H9 (cell line): ENCODE measurements at regions not wholly inside any gene's neighbourhood (a gene's known extent, or its start where the extent isn't known, plus 50 kb on each side); places are given as distances from the start of the nearest gene placed in this dataset.

Source experiments
- DNase-seq: peaks from one replicate; pipeline ENCODE4 v3.0.0-alpha.2; 2017
- H2AFZ ChIP-seq: one replicate; pipeline ENCODE4 v1.6.1; 2013; ENCODE audit warnings: mild to moderate bottlenecking, low read length, control low read depth, moderate library complexity
- H2AK5ac ChIP-seq: 2 replicates; pipeline ENCODE4 v1.6.1; 2013; ENCODE audit warnings: low read length, control low read depth, mixed read lengths; ENCODE audit not compliant: insufficient read length
- H2BK120ac ChIP-seq: one replicate; pipeline ENCODE4 v1.6.1; 2013; ENCODE audit warnings: low read depth, mild to moderate bottlenecking, low read length, control low read depth, inconsistent platforms; ENCODE audit not compliant: poor library complexity, severe bottlenecking
- H2BK12ac ChIP-seq: 2 replicates; pipeline ENCODE4 v1.6.1; 2013; ENCODE audit warnings: low read length, control low read depth, mixed read lengths, low read depth; ENCODE audit not compliant: insufficient read length
- H2BK15ac ChIP-seq: 2 replicates; pipeline ENCODE4 v1.6.1; 2013; ENCODE audit warnings: low read depth, low read length, control low read depth
- H2BK20ac ChIP-seq: one replicate; pipeline ENCODE4 v1.6.1; 2013; ENCODE audit warnings: low read depth, mild to moderate bottlenecking, low read length, control low read depth, inconsistent platforms; ENCODE audit not compliant: poor library complexity, severe bottlenecking
- H2BK5ac ChIP-seq: 2 replicates; pipeline ENCODE4 v1.6.1; 2013; ENCODE audit warnings: low read length, control low read depth, mixed read lengths; ENCODE audit not compliant: insufficient read length
- H3K14ac ChIP-seq: 2 replicates; pipeline ENCODE4 v1.6.1; 2013; ENCODE audit warnings: low read length, control low read depth; ENCODE audit not compliant: insufficient read depth
- H3K18ac ChIP-seq: 2 replicates; pipeline ENCODE4 v1.6.1; 2013; ENCODE audit warnings: low read depth, mild to moderate bottlenecking, mixed read lengths, low read length, control low read depth; ENCODE audit not compliant: insufficient read length
- H3K23ac ChIP-seq: 2 replicates; pipeline ENCODE4 v1.6.1; 2013; ENCODE audit warnings: low read length, control low read depth, mixed read lengths, low read depth; ENCODE audit not compliant: insufficient read length
- H3K23me2 ChIP-seq: 2 replicates; pipeline ENCODE4 v1.6.1; 2013; ENCODE audit warnings: low read depth, mild to moderate bottlenecking, mixed read lengths, low read length, control low read depth; ENCODE audit not compliant: insufficient read length, poor library complexity, severe bottlenecking
- H3K27ac ChIP-seq: 2 replicates; pipeline ENCODE4 v1.5.1; 2013; ENCODE audit warnings: low read length, control low read depth, mixed read lengths, low read depth; ENCODE audit not compliant: insufficient read length
- H3K27me3 ChIP-seq: 2 replicates; pipeline ENCODE4 v1.6.1; 2013; ENCODE audit warnings: low read length, control low read depth, inconsistent platforms; ENCODE audit not compliant: insufficient read depth
- H3K4ac ChIP-seq: 2 replicates; pipeline ENCODE4 v1.6.1; 2013; ENCODE audit warnings: low read depth, mild to moderate bottlenecking, control low read depth, inconsistent platforms, low read length, moderate library complexity
- H3K4me1 ChIP-seq: 2 replicates; pipeline ENCODE4 v1.6.1; 2013; ENCODE audit warnings: low read length, control low read depth, inconsistent platforms; ENCODE audit not compliant: insufficient read depth
- H3K4me2 ChIP-seq: 2 replicates; pipeline ENCODE4 v1.6.1; 2013; ENCODE audit warnings: low read length, control low read depth, mixed read lengths; ENCODE audit not compliant: insufficient read length, insufficient read depth
- H3K56ac ChIP-seq: 2 replicates; pipeline ENCODE4 v1.6.1; 2013; ENCODE audit warnings: low read depth, mild to moderate bottlenecking, mixed read lengths, low read length, control low read depth; ENCODE audit not compliant: insufficient read length
- H3K79me1 ChIP-seq: 2 replicates; pipeline ENCODE4 v1.6.1; 2013; ENCODE audit warnings: low read depth, mild to moderate bottlenecking, moderate library complexity, low read length, control low read depth, inconsistent platforms; ENCODE audit not compliant: insufficient read depth, poor library complexity, severe bottlenecking
- H3K79me2 ChIP-seq: 2 replicates; pipeline ENCODE4 v1.6.1; 2013; ENCODE audit warnings: low read length, control low read depth, inconsistent platforms; ENCODE audit not compliant: insufficient read depth
- H3K9ac ChIP-seq: 2 replicates; pipeline ENCODE4 v1.6.1; 2013; ENCODE audit warnings: low read length, control low read depth, mixed read lengths; ENCODE audit not compliant: insufficient read length; ENCODE audit errors: extremely low read depth
- H3K9me3 ChIP-seq: one replicate; pipeline ENCODE4 v1.6.1; 2013; ENCODE audit warnings: low read depth, low read length, inconsistent platforms; ENCODE audit not compliant: control insufficient read depth
- H3T11ph ChIP-seq: one replicate; pipeline ENCODE4 v1.6.1; 2013; ENCODE audit warnings: mild to moderate bottlenecking, low read length, control low read depth, inconsistent platforms
- H4K20me1 ChIP-seq: one replicate; pipeline ENCODE4 v1.6.1; 2013; ENCODE audit not compliant: control insufficient read depth, insufficient read length, insufficient read depth
- H4K5ac ChIP-seq: 2 replicates; pipeline ENCODE4 v1.6.1; 2013; ENCODE audit warnings: low read depth, mild to moderate bottlenecking, mixed read lengths, low read length, control low read depth; ENCODE audit not compliant: insufficient read length
- H4K8ac ChIP-seq: replicated peaks from 2 replicates; pipeline ENCODE4 v1.6.1; 2013; ENCODE audit warnings: low read length, control low read depth, mixed read lengths, low read depth; ENCODE audit not compliant: insufficient read length
- H4K91ac ChIP-seq: 2 replicates; pipeline ENCODE4 v1.6.1; 2013; ENCODE audit warnings: low read depth, mild to moderate bottlenecking, moderate library complexity, mixed read lengths, low read length, control low read depth; ENCODE audit not compliant: insufficient read length
- H3K27ac Mint-ChIP-seq, 3 experiments: 2 replicates in 2 of 3; 3 replicates in 1 of 3; pipeline ENCODE4 v1.8.0; 2020 to 2021; ENCODE audit warnings: mixed read lengths in 3 of 3, mild to moderate bottlenecking in 1 of 3, moderate library complexity in 1 of 3
- H3K27me3 Mint-ChIP-seq: 2 replicates; pipeline ENCODE4 v1.8.0; 2021; ENCODE audit warnings: low read depth, mild to moderate bottlenecking, moderate library complexity, mixed read lengths
- H3K36me3 Mint-ChIP-seq, 3 experiments: 2 replicates in 2 of 3; 3 replicates in 1 of 3; pipeline ENCODE4 v1.8.0; 2020 to 2021; ENCODE audit warnings: low read depth in 3 of 3, mixed read lengths in 3 of 3; ENCODE audit not compliant: insufficient read depth in 1 of 3
- H3K4me1 Mint-ChIP-seq, 2 experiments: 2 replicates each; pipeline ENCODE4 v1.8.0; 2020; ENCODE audit warnings: mixed read lengths in 2 of 2
- H3K4me3 Mint-ChIP-seq, 2 experiments: 2 replicates in 1 of 2; 3 replicates in 1 of 2; pipeline ENCODE4 v1.8.0; 2020 to 2021; ENCODE audit warnings: mild to moderate bottlenecking in 2 of 2, mixed read lengths in 2 of 2, moderate library complexity in 1 of 2
- H3K9me3 Mint-ChIP-seq, 2 experiments: 2 replicates in 1 of 2; 3 replicates in 1 of 2; pipeline ENCODE4 v1.8.0; 2020; ENCODE audit warnings: mild to moderate bottlenecking in 2 of 2, mixed read lengths in 2 of 2, moderate library complexity in 1 of 2
- WGBS: extraction: QIAGEN DNeasy Blood & Tissue Kit; methylation state at CpG from one replicate; pipeline ENCODE4 v1.1.7; 2013; ENCODE audit warnings: missing lambda C conversion rate, low lambda C conversion rate, mixed read lengths; ENCODE audit not compliant: insufficient read length; ENCODE audit errors: extremely low coverage; 5-methylcytosine and 5-hydroxymethylcytosine counted together
- TF ChIP-seq, protein P1 (sequence below): fragments of 200-600 bp; sonication (generic); conservative IDR thresholded peaks from 3 replicates; pipeline ENCODE4 v1.8.0; 2021; ENCODE audit warnings: antibody characterized with exemption, mild to moderate bottlenecking

DNA sequence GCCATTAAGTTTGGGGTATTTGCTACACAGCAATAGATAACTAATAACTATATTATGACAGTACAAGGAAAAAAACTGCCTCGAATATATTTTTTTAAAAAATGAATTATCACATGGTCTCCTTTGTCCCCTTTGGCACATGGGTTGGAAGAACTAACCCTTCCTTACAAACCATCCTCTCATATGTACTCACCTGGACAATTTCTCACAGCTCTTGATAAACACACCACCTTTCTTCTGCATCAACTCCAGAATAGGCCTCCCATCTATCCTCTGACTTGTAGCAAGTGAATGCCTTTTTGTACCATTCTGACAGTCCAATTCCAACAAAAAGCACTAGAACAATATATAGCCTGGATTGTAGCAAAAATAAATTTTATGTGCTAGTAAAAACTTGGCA lies 78.7 kb upstream of the LARP1 start:
- H3K23ac ChIP-seq = no peak overlapping the region
- TF ChIP-seq, protein P1, sequence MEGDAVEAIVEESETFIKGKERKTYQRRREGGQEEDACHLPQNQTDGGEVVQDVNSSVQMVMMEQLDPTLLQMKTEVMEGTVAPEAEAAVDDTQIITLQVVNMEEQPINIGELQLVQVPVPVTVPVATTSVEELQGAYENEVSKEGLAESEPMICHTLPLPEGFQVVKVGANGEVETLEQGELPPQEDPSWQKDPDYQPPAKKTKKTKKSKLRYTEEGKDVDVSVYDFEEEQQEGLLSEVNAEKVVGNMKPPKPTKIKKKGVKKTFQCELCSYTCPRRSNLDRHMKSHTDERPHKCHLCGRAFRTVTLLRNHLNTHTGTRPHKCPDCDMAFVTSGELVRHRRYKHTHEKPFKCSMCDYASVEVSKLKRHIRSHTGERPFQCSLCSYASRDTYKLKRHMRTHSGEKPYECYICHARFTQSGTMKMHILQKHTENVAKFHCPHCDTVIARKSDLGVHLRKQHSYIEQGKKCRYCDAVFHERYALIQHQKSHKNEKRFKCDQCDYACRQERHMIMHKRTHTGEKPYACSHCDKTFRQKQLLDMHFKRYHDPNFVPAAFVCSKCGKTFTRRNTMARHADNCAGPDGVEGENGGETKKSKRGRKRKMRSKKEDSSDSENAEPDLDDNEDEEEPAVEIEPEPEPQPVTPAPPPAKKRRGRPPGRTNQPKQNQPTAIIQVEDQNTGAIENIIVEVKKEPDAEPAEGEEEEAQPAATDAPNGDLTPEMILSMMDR = no peak
- H3K4me1 ChIP-seq = peaks cover 4% of the 10 kb centered on the region; the same call in 1 of the 2 replicates
- no peak overlapping the region for H3K14ac ChIP-seq
- no peaks in the 10 kb centered on the region for H3K79me1 ChIP-seq
- H3K18ac ChIP-seq = no peak overlapping the region
- H3K27ac Mint-ChIP-seq = no peak overlapping the region
- H2AFZ ChIP-seq = no peak overlapping the region
- H3K9me3 ChIP-seq = no peaks in the 10 kb centered on the region
- H4K8ac ChIP-seq = no peak overlapping the region
- H3K27ac ChIP-seq = no peak overlapping the region
- no peaks in the 10 kb centered on the region for H3K79me2 ChIP-seq
- no peak overlapping the region for H3K4me2 ChIP-seq
- WGBS = no CpG with 5 or more reads among the region's 1 CpG
- peaks cover 5 to 9% of the 10 kb centered on the region in 2 experiments for H3K4me1 Mint-ChIP-seq
- no peak overlapping the region for H4K91ac ChIP-seq
- H4K5ac ChIP-seq = no peak overlapping the region
- H2BK15ac ChIP-seq = no peak overlapping the region
- H3K4ac ChIP-seq = no peak overlapping the region
- H2BK120ac ChIP-seq = no peak overlapping the region
- H3K56ac ChIP-seq = no peak overlapping the region
- peaks cover 0 to 2% (median 0%) of the 10 kb centered on the region in 3 experiments; a peak in 1 of 7 replicates for H3K36me3 Mint-ChIP-seq
- H3K27me3 Mint-ChIP-seq = no peaks in the 10 kb centered on the region
- no peaks in the 10 kb centered on the region for H4K20me1 ChIP-seq
- no peak overlapping the region for H2BK5ac ChIP-seq
- no peak overlapping the region for H3K9ac ChIP-seq
- peaks cover 0 to 8% of the 10 kb centered on the region in 2 experiments; a peak in 2 of 5 replicates for H3K9me3 Mint-ChIP-seq
- H2BK20ac ChIP-seq = no peak overlapping the region
- no peak overlapping the region for H3K4me3 Mint-ChIP-seq
- H2BK12ac ChIP-seq = no peak overlapping the region
- no peaks in the 10 kb centered on the region for H3K27me3 ChIP-seq
- H3T11ph ChIP-seq = no peak overlapping the region
- H2AK5ac ChIP-seq = no peak overlapping the region
- H3K23me2 ChIP-seq = no peaks in the 10 kb centered on the region
- DNase-seq = no peak
